Neural cell (in vitro differentiated cells): ENCODE measurements at regions not wholly inside any gene's neighbourhood (a gene's known extent, or its start where the extent isn't known, plus 50 kb on each side); places are given as distances from the start of the nearest gene placed in this dataset.

Experiments
- H2AFZ ChIP-seq: fragments of 200-600, 300-800 bp; sonication (generic), shearing (Covaris generic); 2 replicates; pipeline ENCODE4 v1.6.0; 2014; ENCODE audit warnings: low read depth, mild to moderate bottlenecking, antibody characterized with exemption, low read length, moderate library complexity
- H3F3A ChIP-seq: fragments of 200-600 bp; shearing (Covaris generic); 2 replicates; pipeline ENCODE4 v1.6.1; 2016; ENCODE audit warnings: mild to moderate bottlenecking, moderate library complexity, mixed read lengths, antibody characterized with exemption, low read length; ENCODE audit not compliant: insufficient read depth, poor library complexity, severe bottlenecking
- H3K27ac ChIP-seq: fragments of 200-600, 300-800 bp; sonication (generic), shearing (Covaris generic); 2 replicates; pipeline ENCODE4 v1.5.1; 2014; ENCODE audit warnings: mild to moderate bottlenecking, low read length, moderate library complexity
- H3K27me3 ChIP-seq: fragments of 300-800, 200-600 bp; sonication (generic), shearing (Covaris generic); 2 replicates; pipeline ENCODE4 v1.6.0; 2014; ENCODE audit warnings: mild to moderate bottlenecking, low read depth, low read length, moderate library complexity; ENCODE audit not compliant: insufficient read depth
- H3K36me3 ChIP-seq: fragments of 300-800, 200-600 bp; sonication (generic), shearing (Covaris generic); 2 replicates; pipeline ENCODE4 v1.5.1; 2014; ENCODE audit warnings: mild to moderate bottlenecking, antibody characterized with exemption, low read length, moderate library complexity; ENCODE audit not compliant: insufficient read depth
- H3K4me2 ChIP-seq: fragments of 300-800, 200-600 bp; sonication (generic), shearing (Covaris generic); 2 replicates; pipeline ENCODE4 v1.6.0; 2014; ENCODE audit warnings: mild to moderate bottlenecking, low read length
- H3K4me3 ChIP-seq: fragments of 300-800, 200-600 bp; sonication (generic), shearing (Covaris generic); 2 replicates; pipeline ENCODE4 v1.5.1; 2014; ENCODE audit warnings: mild to moderate bottlenecking, low read length, moderate library complexity
- H3K79me2 ChIP-seq: fragments of 200-600 bp; shearing (Covaris generic); replicated peaks from 2 replicates; pipeline ENCODE4 v1.6.0; 2014; ENCODE audit warnings: mild to moderate bottlenecking, low read length, moderate library complexity; ENCODE audit not compliant: insufficient read depth
- H3K9ac ChIP-seq: fragments of 300-800, 200-600 bp; sonication (generic), shearing (Covaris generic); 2 replicates; pipeline ENCODE4 v1.6.1; 2016; ENCODE audit warnings: mild to moderate bottlenecking, low read length, mixed read lengths
- H3K9me2 ChIP-seq: fragments of 200-600 bp; shearing (Covaris generic); 2 replicates; pipeline ENCODE4 v1.6.1; 2016; ENCODE audit warnings: mild to moderate bottlenecking, low read length, mixed read lengths; ENCODE audit not compliant: insufficient read depth
- H3K9me3 ChIP-seq: fragments of 200-600, 300-800 bp; sonication (generic), shearing (Covaris generic); 2 replicates; pipeline ENCODE4 v1.6.1; 2016; ENCODE audit warnings: mild to moderate bottlenecking, mixed run types, low read length, moderate library complexity, mixed read lengths
- H4K20me1 ChIP-seq: fragments of 200-600 bp; shearing (Covaris generic); 2 replicates; pipeline ENCODE4 v1.6.1; 2016; ENCODE audit warnings: mild to moderate bottlenecking, mixed run types; ENCODE audit not compliant: insufficient read depth
- EP300 ChIP-seq: fragments of 450-650 bp; conservative IDR thresholded peaks from 2 replicates; pipeline ENCODE4 v1.6.1; 2014; ENCODE audit warnings: antibody characterized with exemption, mild to moderate bottlenecking, moderate library complexity; ENCODE audit not compliant: poor library complexity, severe bottlenecking
- EZH2 ChIP-seq: fragments of 200-600, 300-800 bp; shearing (Covaris generic), sonication (generic); IDR thresholded peaks from 2 replicates; pipeline ENCODE4 v1.6.1; 2014; ENCODE audit warnings: antibody characterized with exemption, low read length, borderline replicate concordance, mild to moderate bottlenecking; ENCODE audit not compliant: insufficient read depth, poor library complexity, severe bottlenecking
- MXI1 ChIP-seq: fragments of 450-650 bp; conservative IDR thresholded peaks from 2 replicates; pipeline ENCODE4 v1.6.1; 2014; ENCODE audit warnings: antibody characterized with exemption, mild to moderate bottlenecking; ENCODE audit not compliant: poor library complexity, severe bottlenecking
- POLR2AphosphoS5 ChIP-seq: IDR thresholded peaks from 2 replicates; pipeline ENCODE4 v1.6.1; 2012
- RAD21 ChIP-seq: fragments of 450-650 bp; conservative IDR thresholded peaks from 2 replicates; pipeline ENCODE4 v1.6.1; 2014; ENCODE audit warnings: antibody characterized with exemption, mild to moderate bottlenecking, moderate library complexity
- SMC3 ChIP-seq: fragments of 450-650 bp; conservative IDR thresholded peaks from 2 replicates; pipeline ENCODE4 v1.6.1; 2014; ENCODE audit warnings: antibody characterized with exemption, mild to moderate bottlenecking, moderate library complexity; ENCODE audit not compliant: poor library complexity
- TF ChIP-seq, protein P1 (sequence below): fragments of 450-650 bp; IDR thresholded peaks from 2 replicates; pipeline ENCODE4 v1.5.1; 2014; ENCODE audit warnings: antibody characterized with exemption, mild to moderate bottlenecking, moderate library complexity; ENCODE audit not compliant: poor library complexity, severe bottlenecking
- TF ChIP-seq, protein P2 (sequence below): IDR thresholded peaks from 2 replicates; pipeline ENCODE4 v1.6.1; 2012; ENCODE audit warnings: borderline replicate concordance

DNA sequence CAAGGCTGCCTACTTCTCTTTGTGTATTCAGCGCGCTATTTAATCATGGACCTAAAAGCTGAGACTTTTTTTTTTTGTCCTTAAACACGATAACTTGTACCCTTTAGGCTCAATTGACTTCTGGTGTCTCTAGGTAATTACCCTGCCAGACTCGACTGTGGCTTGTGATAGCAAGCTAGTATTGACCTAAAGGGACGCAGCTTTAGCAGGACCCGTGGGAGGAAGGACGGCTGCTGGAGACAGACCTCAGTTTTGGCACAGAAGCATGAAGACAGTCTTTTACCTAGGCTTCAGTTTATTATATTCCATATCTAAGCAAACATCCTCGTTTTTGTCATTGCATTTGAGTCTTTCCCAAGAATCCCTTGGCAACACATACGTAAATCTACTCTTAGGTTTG is 115.3 kb downstream of the SMC2 start:
- Histone ChIP-seq H3F3A (no peaks in the 10 kb centered on the region), H3K79me2 (no peaks in the 10 kb centered on the region), H3K27me3 (no peaks in the 10 kb centered on the region), H3K4me3 (no peak overlapping the region), H3K27ac (no peak overlapping the region), H4K20me1 (no peaks in the 10 kb centered on the region), H2AFZ (no peak overlapping the region), H3K9ac (no peak overlapping the region), H3K4me2 (no peak overlapping the region), H3K9me3 (no peaks in the 10 kb centered on the region), H3K36me3 (no peaks in the 10 kb centered on the region), H3K9me2 (no peaks in the 10 kb centered on the region)
- no peak for TF ChIP-seq EZH2

DNA sequence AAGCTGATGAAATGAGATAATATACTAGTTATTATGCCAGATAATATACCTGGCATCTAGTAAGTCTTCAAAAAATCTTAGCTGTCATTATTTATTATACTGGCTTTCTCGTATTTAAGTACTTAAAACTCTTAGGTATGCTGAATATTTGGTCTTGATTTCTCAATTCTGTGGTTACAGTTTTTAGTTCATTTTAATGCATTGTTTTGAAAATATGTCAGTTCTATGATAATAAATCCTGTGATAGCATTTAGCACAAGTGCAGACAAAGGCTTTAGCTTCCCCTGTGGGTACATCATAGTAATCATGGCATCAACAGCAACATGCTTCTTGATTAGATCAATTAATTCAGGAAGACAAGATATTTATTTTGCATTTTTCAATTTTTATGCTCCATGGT is 133.0 kb downstream of the SMC2 start:
- Histone ChIP-seq H3K9ac (no peak overlapping the region), H3F3A (no peaks in the 10 kb centered on the region), H2AFZ (no peak overlapping the region), H3K27ac (no peak overlapping the region), H4K20me1 (no peaks in the 10 kb centered on the region), H3K79me2 (no peaks in the 10 kb centered on the region), H3K27me3 (no peaks in the 10 kb centered on the region), H3K4me2 (no peak overlapping the region), H3K36me3 (no peaks in the 10 kb centered on the region), H3K4me3 (no peak overlapping the region), H3K9me2 (no peaks in the 10 kb centered on the region), H3K9me3 (no peaks in the 10 kb centered on the region)
- TF ChIP-seq, protein P1, sequence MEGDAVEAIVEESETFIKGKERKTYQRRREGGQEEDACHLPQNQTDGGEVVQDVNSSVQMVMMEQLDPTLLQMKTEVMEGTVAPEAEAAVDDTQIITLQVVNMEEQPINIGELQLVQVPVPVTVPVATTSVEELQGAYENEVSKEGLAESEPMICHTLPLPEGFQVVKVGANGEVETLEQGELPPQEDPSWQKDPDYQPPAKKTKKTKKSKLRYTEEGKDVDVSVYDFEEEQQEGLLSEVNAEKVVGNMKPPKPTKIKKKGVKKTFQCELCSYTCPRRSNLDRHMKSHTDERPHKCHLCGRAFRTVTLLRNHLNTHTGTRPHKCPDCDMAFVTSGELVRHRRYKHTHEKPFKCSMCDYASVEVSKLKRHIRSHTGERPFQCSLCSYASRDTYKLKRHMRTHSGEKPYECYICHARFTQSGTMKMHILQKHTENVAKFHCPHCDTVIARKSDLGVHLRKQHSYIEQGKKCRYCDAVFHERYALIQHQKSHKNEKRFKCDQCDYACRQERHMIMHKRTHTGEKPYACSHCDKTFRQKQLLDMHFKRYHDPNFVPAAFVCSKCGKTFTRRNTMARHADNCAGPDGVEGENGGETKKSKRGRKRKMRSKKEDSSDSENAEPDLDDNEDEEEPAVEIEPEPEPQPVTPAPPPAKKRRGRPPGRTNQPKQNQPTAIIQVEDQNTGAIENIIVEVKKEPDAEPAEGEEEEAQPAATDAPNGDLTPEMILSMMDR, result no peak
- TF ChIP-seq MXI1 (no peak), EZH2 (no peak), POLR2AphosphoS5 (no peak), RAD21 (no peak), EP300 (no peak), SMC3 (no peak)

DNA sequence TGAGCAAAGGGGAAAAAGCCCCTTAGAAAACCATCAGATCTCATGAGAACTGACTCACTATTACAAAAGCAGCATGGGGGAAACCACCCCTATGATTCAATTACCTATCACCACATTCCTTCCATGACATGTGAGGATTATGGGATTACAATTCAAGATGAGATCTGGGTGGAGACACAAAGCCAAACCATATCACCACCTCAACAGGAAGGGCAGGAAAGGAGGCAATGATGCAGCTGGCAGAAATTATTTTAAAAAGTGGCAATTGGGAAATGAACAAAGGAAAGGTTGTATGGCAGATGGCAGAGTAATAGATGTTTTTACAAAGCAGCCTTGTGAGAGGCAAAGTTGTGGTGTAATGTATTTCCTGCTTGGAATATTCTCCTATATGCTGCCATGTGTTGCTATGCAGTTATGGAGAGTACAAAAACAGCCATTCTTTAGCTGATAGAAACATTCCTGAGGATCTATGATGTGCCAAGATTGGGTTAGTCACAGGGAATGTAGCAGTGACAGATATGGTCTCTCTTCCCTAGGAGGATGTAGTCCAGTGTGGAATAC is 138.8 kb downstream of the SMC2 start:
- Histone ChIP-seq H2AFZ (no peak overlapping the region), H3K9me3 (no peaks in the 10 kb centered on the region), H3K79me2 (no peaks in the 10 kb centered on the region), H3F3A (no peaks in the 10 kb centered on the region), H3K27me3 (no peaks in the 10 kb centered on the region), H3K4me2 (no peak overlapping the region), H3K9me2 (no peaks in the 10 kb centered on the region), H3K36me3 (no peaks in the 10 kb centered on the region), H3K9ac (no peak overlapping the region), H3K27ac (no peak overlapping the region), H3K4me3 (no peak overlapping the region), H4K20me1 (no peaks in the 10 kb centered on the region)
- TF ChIP-seq, protein P1, result no peak
- TF ChIP-seq, protein P2, sequence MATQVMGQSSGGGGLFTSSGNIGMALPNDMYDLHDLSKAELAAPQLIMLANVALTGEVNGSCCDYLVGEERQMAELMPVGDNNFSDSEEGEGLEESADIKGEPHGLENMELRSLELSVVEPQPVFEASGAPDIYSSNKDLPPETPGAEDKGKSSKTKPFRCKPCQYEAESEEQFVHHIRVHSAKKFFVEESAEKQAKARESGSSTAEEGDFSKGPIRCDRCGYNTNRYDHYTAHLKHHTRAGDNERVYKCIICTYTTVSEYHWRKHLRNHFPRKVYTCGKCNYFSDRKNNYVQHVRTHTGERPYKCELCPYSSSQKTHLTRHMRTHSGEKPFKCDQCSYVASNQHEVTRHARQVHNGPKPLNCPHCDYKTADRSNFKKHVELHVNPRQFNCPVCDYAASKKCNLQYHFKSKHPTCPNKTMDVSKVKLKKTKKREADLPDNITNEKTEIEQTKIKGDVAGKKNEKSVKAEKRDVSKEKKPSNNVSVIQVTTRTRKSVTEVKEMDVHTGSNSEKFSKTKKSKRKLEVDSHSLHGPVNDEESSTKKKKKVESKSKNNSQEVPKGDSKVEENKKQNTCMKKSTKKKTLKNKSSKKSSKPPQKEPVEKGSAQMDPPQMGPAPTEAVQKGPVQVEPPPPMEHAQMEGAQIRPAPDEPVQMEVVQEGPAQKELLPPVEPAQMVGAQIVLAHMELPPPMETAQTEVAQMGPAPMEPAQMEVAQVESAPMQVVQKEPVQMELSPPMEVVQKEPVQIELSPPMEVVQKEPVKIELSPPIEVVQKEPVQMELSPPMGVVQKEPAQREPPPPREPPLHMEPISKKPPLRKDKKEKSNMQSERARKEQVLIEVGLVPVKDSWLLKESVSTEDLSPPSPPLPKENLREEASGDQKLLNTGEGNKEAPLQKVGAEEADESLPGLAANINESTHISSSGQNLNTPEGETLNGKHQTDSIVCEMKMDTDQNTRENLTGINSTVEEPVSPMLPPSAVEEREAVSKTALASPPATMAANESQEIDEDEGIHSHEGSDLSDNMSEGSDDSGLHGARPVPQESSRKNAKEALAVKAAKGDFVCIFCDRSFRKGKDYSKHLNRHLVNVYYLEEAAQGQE, result no peak
- no peak for TF ChIP-seq MXI1
- no peak for TF ChIP-seq EP300
- TF ChIP-seq POLR2AphosphoS5, result no peak
- no peak for TF ChIP-seq SMC3
- TF ChIP-seq RAD21, result no peak
